ENCODE measurements at regions not wholly inside any gene's neighbourhood (a gene's known extent, or its start where the extent isn't known, plus 50 kb on each side); places are given as distances from the start of the nearest gene placed in this dataset.

- TF ChIP-seq BACH1 (IDR thresholded peaks at IDR 0.05; ENCODE audit: low read length) (no peak), SRF (IDR thresholded peaks at IDR 0.05; ENCODE audit: low read depth, low read length) (no peak), HDAC2 (IDR thresholded peaks at IDR 0.05; ENCODE audit: borderline replicate concordance in 1 of 2, low read depth in 2 of 2, low read length in 2 of 2) (no peak), GABPA (IDR thresholded peaks at IDR 0.05; ENCODE audit: borderline replicate concordance, insufficient read depth, low read length) (no peak), POLR2AphosphoS5 (IDR thresholded peaks at IDR 0.05; ENCODE audit: low read depth, low read length) (no peak)
Measured at GRCh38 chr4:166512267-166512666, 639.2 kb downstream of the TLL1 start (continued).
